ENCODE measurements at regions not wholly inside any gene's neighbourhood (a gene's known extent, or its start where the extent isn't known, plus 50 kb on each side); places are given as distances from the start of the nearest gene placed in this dataset.

DNA sequence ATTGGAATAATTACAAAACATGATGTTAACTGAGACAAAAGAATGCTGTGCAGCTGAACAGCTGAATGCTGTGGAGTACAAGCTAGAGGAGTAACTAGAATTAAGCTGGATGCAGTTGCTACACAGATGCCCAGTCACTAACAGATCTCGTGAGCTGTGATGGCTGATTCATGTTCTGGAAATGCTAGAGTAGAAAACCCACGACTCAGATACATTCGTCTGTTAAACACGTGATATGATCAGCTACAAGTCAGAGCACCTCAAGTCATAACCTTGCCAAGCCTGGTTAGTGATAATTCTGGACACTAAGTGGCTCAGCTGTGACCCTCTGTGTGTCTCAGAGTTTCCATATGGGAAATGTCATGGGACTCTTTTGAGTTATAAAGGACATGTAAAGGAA is 89.7 kb upstream of the ESRRG start:
- TF ChIP-seq CTCF (IDR thresholded peaks at IDR 0.05), result no peak
- TF ChIP-seq POLR2A (IDR thresholded peaks at IDR 0.05), result no peak
